ENCODE measurements at regions not wholly inside any gene's neighbourhood (a gene's known extent, or its start where the extent isn't known, plus 50 kb on each side); places are given as distances from the start of the nearest gene placed in this dataset.

GRCh38 chr5:101796427-101796826 is 499.7 kb downstream of the SLCO4C1 start:
- no peak overlapping the region for H3K9ac ChIP-seq (ENCODE audit: insufficient read depth, low read depth, low read length)
- ChIA-PET CTCF (ENCODE audit: low intra/inter-chr PET ratio, low total read pairs) (no interaction called here), POLR2A (no interaction called here)
- no peak overlapping the region for H3K4me2 ChIP-seq (ENCODE audit: low read depth, low read length)
- FAIRE-seq (no peak), ATAC-seq (no peak), DNase-seq (ENCODE audit: low spot score) (no peak)
- H3K4me1 ChIP-seq (ENCODE audit: insufficient read depth, low read length), result no peaks in the 10 kb centered on the region
- in situ Hi-C loops (cut with HindIII; ENCODE audit: extremely low pct_ligation_motif_present, low pct_unique_long_range_greater_than_20kb) (no loop called here), intact Hi-C loops (cut with micrococcal nuclease; ENCODE audit: unreplicated experiment) (no loop called here)
- no peaks in the 10 kb centered on the region for H4K20me1 ChIP-seq (ENCODE audit: insufficient read depth, low read length)
- BruUV-seq (replicated peaks), result no TSS peak
- H3K27me3 ChIP-seq (ENCODE audit: control insufficient read depth in 1 of 2, insufficient read depth in 2 of 2, low read length in 2 of 2), result no peaks in the 10 kb centered on the region
- H2AFZ ChIP-seq (ENCODE audit: low read length), result no peak overlapping the region
- H3K27ac ChIP-seq (ENCODE audit: extremely low read length, insufficient read depth, low read length), result no peak overlapping the region
- H3K4me3 ChIP-seq (replicated peaks in 1 of 3; ENCODE audit: insufficient read depth in 1 of 3, low read depth in 2 of 3, low read length in 3 of 3), result no peak overlapping the region
- no peaks in the 10 kb centered on the region for H3K36me3 ChIP-seq (replicated peaks in 1 of 2; ENCODE audit: control insufficient read depth in 1 of 2, insufficient read depth in 2 of 2, low read length in 2 of 2)
- no peaks in the 10 kb centered on the region for H3K9me3 ChIP-seq (ENCODE audit: low read length)
- no peak for TF ChIP-seq ZNF644 (CRISPR knock-in tag; IDR thresholded peaks at IDR 0.05; ENCODE audit: low read depth)
- TF ChIP-seq POLR2AphosphoS2 (IDR thresholded peaks at IDR 0.05; ENCODE audit: low read depth, low read length), result no peak
- H3K79me2 ChIP-seq (ENCODE audit: insufficient read depth, low read length), result no peaks in the 10 kb centered on the region

- Histone ChIP-seq H3K27me3 (ENCODE audit: control insufficient read depth in 1 of 2, insufficient read depth in 2 of 2, low read length in 2 of 2) (no peaks in the 10 kb centered on the region), H4K20me1 (ENCODE audit: insufficient read depth, low read length) (no peaks in the 10 kb centered on the region), H3K9me3 (ENCODE audit: low read length) (no peaks in the 10 kb centered on the region), H3K36me3 (replicated peaks in 1 of 2; ENCODE audit: control insufficient read depth in 1 of 2, insufficient read depth in 2 of 2, low read length in 2 of 2) (no peaks in the 10 kb centered on the region), H3K4me3 (replicated peaks in 1 of 3; ENCODE audit: insufficient read depth in 1 of 3, low read depth in 2 of 3, low read length in 3 of 3) (no peak overlapping the region), H3K27ac (ENCODE audit: extremely low read length, insufficient read depth, low read length) (no peak overlapping the region), H3K79me2 (ENCODE audit: insufficient read depth, low read length) (no peaks in the 10 kb centered on the region), H3K9ac (ENCODE audit: insufficient read depth, low read depth, low read length) (no peak overlapping the region), H3K4me1 (ENCODE audit: insufficient read depth, low read length) (no peaks in the 10 kb centered on the region), H2AFZ (ENCODE audit: low read length) (no peak overlapping the region), H3K4me2 (ENCODE audit: low read depth, low read length) (no peak overlapping the region)
- no peak for FAIRE-seq
- intact Hi-C loops (cut with micrococcal nuclease; ENCODE audit: unreplicated experiment), result no loop called here
- in situ Hi-C loops (cut with HindIII; ENCODE audit: extremely low pct_ligation_motif_present, low pct_unique_long_range_greater_than_20kb), result no loop called here
- DNase-seq (ENCODE audit: low spot score), result no peak
- 7% methylated on average over 3 of the region's 4 CpGs for WGBS (ENCODE audit: low lambda C conversion rate)
- BruUV-seq (replicated peaks), result no TSS peak
- ChIA-PET POLR2A (no interaction called here), CTCF (ENCODE audit: low intra/inter-chr PET ratio, low total read pairs) (no interaction called here)
- ATAC-seq, result no peak
- no peak for TF ChIP-seq ATF7 (IDR thresholded peaks at IDR 0.05)
- TF ChIP-seq ATF7 (CRISPR knock-in tag; IDR thresholded peaks at IDR 0.05), result no peak
- TF ChIP-seq ZNF597 (CRISPR knock-in tag; IDR thresholded peaks at IDR 0.05), result no peak
- TF ChIP-seq ATF7-NPFF (CRISPR knock-in tag; IDR thresholded peaks at IDR 0.05; ENCODE audit: low read depth), result no peak
- no peak for TF ChIP-seq TIGD3 (CRISPR knock-in tag; IDR thresholded peaks at IDR 0.05; ENCODE audit: borderline replicate concordance)
- TF ChIP-seq ZBTB49 (CRISPR knock-in tag; IDR thresholded peaks at IDR 0.05; ENCODE audit: borderline replicate concordance), result no peak
- TF ChIP-seq ZBTB8A (CRISPR knock-in tag; IDR thresholded peaks at IDR 0.05; ENCODE audit: borderline replicate concordance, low read depth), result no peak
- TF ChIP-seq NFE2L1 (CRISPR knock-in tag; IDR thresholded peaks at IDR 0.05; ENCODE audit: borderline replicate concordance), result no peak
- TF ChIP-seq NR0B2 (CRISPR knock-in tag; IDR thresholded peaks at IDR 0.05), result no peak
- no peak for TF ChIP-seq ZNF24 (IDR thresholded peaks at IDR 0.05)
Observed at GRCh38 chr5:101788797-101789196, 507.3 kb downstream of the SLCO4C1 start.
